ENCODE measurements at regions not wholly inside any gene's neighbourhood (a gene's known extent, or its start where the extent isn't known, plus 50 kb on each side); places are given as distances from the start of the nearest gene placed in this dataset.

- no peaks in the 10 kb centered on the region; the same call in 1 of the 2 replicates for H3K27me3 ChIP-seq (ENCODE audit: control insufficient read depth, low read length)
- no peak overlapping the region for H3K4me2 ChIP-seq (ENCODE audit: low read length)
- no peaks in the 10 kb centered on the region for H3K9me2 ChIP-seq (replicated peaks; ENCODE audit: control insufficient read depth, low read length)
- no peak overlapping the region for H3K27ac ChIP-seq (ENCODE audit: low read depth, low read length)
- TF ChIP-seq CTCF (IDR thresholded peaks at IDR 0.05; ENCODE audit: low read depth, low read length, poor library complexity, severe bottlenecking) (no peak), EZH2phosphoT487 (IDR thresholded peaks at IDR 0.05; ENCODE audit: borderline replicate concordance, low read length) (no peak)
- no peaks in the 10 kb centered on the region for H3K36me3 ChIP-seq (ENCODE audit: control insufficient read depth, low read length)
- H4K20me1 ChIP-seq (ENCODE audit: control insufficient read depth, insufficient read depth, low read depth, low read length), result no peaks in the 10 kb centered on the region
- H3K4me3 ChIP-seq (ENCODE audit: low read length), result no peak overlapping the region
- no peaks in the 10 kb centered on the region for H3K79me2 ChIP-seq (ENCODE audit: control insufficient read depth, low read length)
- H3K9me3 ChIP-seq (ENCODE audit: control insufficient read depth, insufficient read depth, low read length), result no peaks in the 10 kb centered on the region
- no peaks in the 10 kb centered on the region for H3K4me1 ChIP-seq (ENCODE audit: control insufficient read depth, low read length)
- H3F3A ChIP-seq (ENCODE audit: control insufficient read depth, insufficient read depth), result no peaks in the 10 kb centered on the region
Observed at GRCh38 chr21:36564647-36565046, 84.7 kb upstream of the CLDN14 start.

GRCh38 chr21:36565540-36565939 is 85.6 kb upstream of the CLDN14 start:
- Histone ChIP-seq H3K36me3 (ENCODE audit: control insufficient read depth, low read length) (no peaks in the 10 kb centered on the region), H3K27me3 (ENCODE audit: control insufficient read depth, low read length) (no peaks in the 10 kb centered on the region; the same call in 1 of the 2 replicates), H3F3A (ENCODE audit: control insufficient read depth, insufficient read depth) (no peaks in the 10 kb centered on the region), H3K79me2 (ENCODE audit: control insufficient read depth, low read length) (no peaks in the 10 kb centered on the region), H3K9me3 (ENCODE audit: control insufficient read depth, insufficient read depth, low read length) (no peaks in the 10 kb centered on the region), H3K27ac (ENCODE audit: low read depth, low read length) (no peak overlapping the region), H3K4me2 (ENCODE audit: low read length) (no peak overlapping the region), H3K4me3 (ENCODE audit: low read length) (no peak overlapping the region), H3K9me2 (replicated peaks; ENCODE audit: control insufficient read depth, low read length) (no peaks in the 10 kb centered on the region), H4K20me1 (ENCODE audit: control insufficient read depth, insufficient read depth, low read depth, low read length) (no peaks in the 10 kb centered on the region), H3K4me1 (ENCODE audit: control insufficient read depth, low read length) (no peaks in the 10 kb centered on the region)
- TF ChIP-seq EZH2phosphoT487 (IDR thresholded peaks at IDR 0.05; ENCODE audit: borderline replicate concordance, low read length) (no peak), CTCF (IDR thresholded peaks at IDR 0.05; ENCODE audit: low read depth, low read length, poor library complexity, severe bottlenecking) (no peak)

GRCh38 chr21:36566644-36567043 is 86.7 kb upstream of the CLDN14 start:
- Histone ChIP-seq H3K79me2 (ENCODE audit: control insufficient read depth, low read length) (no peaks in the 10 kb centered on the region), H3K27me3 (ENCODE audit: control insufficient read depth, low read length) (no peaks in the 10 kb centered on the region; the same call in 1 of the 2 replicates), H4K20me1 (ENCODE audit: control insufficient read depth, insufficient read depth, low read depth, low read length) (no peaks in the 10 kb centered on the region), H3K27ac (ENCODE audit: low read depth, low read length) (no peak overlapping the region), H3K4me2 (ENCODE audit: low read length) (no peak overlapping the region), H3K4me1 (ENCODE audit: control insufficient read depth, low read length) (no peaks in the 10 kb centered on the region), H3K9me3 (ENCODE audit: control insufficient read depth, insufficient read depth, low read length) (no peaks in the 10 kb centered on the region), H3K36me3 (ENCODE audit: control insufficient read depth, low read length) (no peaks in the 10 kb centered on the region), H3K9me2 (replicated peaks; ENCODE audit: control insufficient read depth, low read length) (no peaks in the 10 kb centered on the region), H3K4me3 (ENCODE audit: low read length) (no peak overlapping the region), H3F3A (ENCODE audit: control insufficient read depth, insufficient read depth) (no peaks in the 10 kb centered on the region)
- TF ChIP-seq CTCF (IDR thresholded peaks at IDR 0.05; ENCODE audit: low read depth, low read length, poor library complexity, severe bottlenecking) (no peak), EZH2phosphoT487 (IDR thresholded peaks at IDR 0.05; ENCODE audit: borderline replicate concordance, low read length) (no peak)
